H9 (cell line): ENCODE measurements at regions not wholly inside any gene's neighbourhood (a gene's known extent, or its start where the extent isn't known, plus 50 kb on each side); places are given as distances from the start of the nearest gene placed in this dataset.

Experiments used
- DNase-seq: peaks from one replicate; pipeline ENCODE4 v3.0.0-alpha.2; 2017
- H2AFZ ChIP-seq: one replicate; pipeline ENCODE4 v1.6.1; 2013; ENCODE audit warnings: mild to moderate bottlenecking, low read length, control low read depth, moderate library complexity
- H2AK5ac ChIP-seq: 2 replicates; pipeline ENCODE4 v1.6.1; 2013; ENCODE audit warnings: low read length, control low read depth, mixed read lengths; ENCODE audit not compliant: insufficient read length
- H2BK120ac ChIP-seq: one replicate; pipeline ENCODE4 v1.6.1; 2013; ENCODE audit warnings: low read depth, mild to moderate bottlenecking, low read length, control low read depth, inconsistent platforms; ENCODE audit not compliant: poor library complexity, severe bottlenecking
- H2BK12ac ChIP-seq: 2 replicates; pipeline ENCODE4 v1.6.1; 2013; ENCODE audit warnings: low read length, control low read depth, mixed read lengths, low read depth; ENCODE audit not compliant: insufficient read length
- H2BK15ac ChIP-seq: 2 replicates; pipeline ENCODE4 v1.6.1; 2013; ENCODE audit warnings: low read depth, low read length, control low read depth
- H2BK20ac ChIP-seq: one replicate; pipeline ENCODE4 v1.6.1; 2013; ENCODE audit warnings: low read depth, mild to moderate bottlenecking, low read length, control low read depth, inconsistent platforms; ENCODE audit not compliant: poor library complexity, severe bottlenecking
- H2BK5ac ChIP-seq: 2 replicates; pipeline ENCODE4 v1.6.1; 2013; ENCODE audit warnings: low read length, control low read depth, mixed read lengths; ENCODE audit not compliant: insufficient read length
- H3K14ac ChIP-seq: 2 replicates; pipeline ENCODE4 v1.6.1; 2013; ENCODE audit warnings: low read length, control low read depth; ENCODE audit not compliant: insufficient read depth
- H3K18ac ChIP-seq: 2 replicates; pipeline ENCODE4 v1.6.1; 2013; ENCODE audit warnings: low read depth, mild to moderate bottlenecking, mixed read lengths, low read length, control low read depth; ENCODE audit not compliant: insufficient read length
- H3K23ac ChIP-seq: 2 replicates; pipeline ENCODE4 v1.6.1; 2013; ENCODE audit warnings: low read length, control low read depth, mixed read lengths, low read depth; ENCODE audit not compliant: insufficient read length
- H3K23me2 ChIP-seq: 2 replicates; pipeline ENCODE4 v1.6.1; 2013; ENCODE audit warnings: low read depth, mild to moderate bottlenecking, mixed read lengths, low read length, control low read depth; ENCODE audit not compliant: insufficient read length, poor library complexity, severe bottlenecking
- H3K27ac ChIP-seq: 2 replicates; pipeline ENCODE4 v1.5.1; 2013; ENCODE audit warnings: low read length, control low read depth, mixed read lengths, low read depth; ENCODE audit not compliant: insufficient read length
- H3K27me3 ChIP-seq: 2 replicates; pipeline ENCODE4 v1.6.1; 2013; ENCODE audit warnings: low read length, control low read depth, inconsistent platforms; ENCODE audit not compliant: insufficient read depth
- H3K4ac ChIP-seq: 2 replicates; pipeline ENCODE4 v1.6.1; 2013; ENCODE audit warnings: low read depth, mild to moderate bottlenecking, control low read depth, inconsistent platforms, low read length, moderate library complexity
- H3K4me1 ChIP-seq: 2 replicates; pipeline ENCODE4 v1.6.1; 2013; ENCODE audit warnings: low read length, control low read depth, inconsistent platforms; ENCODE audit not compliant: insufficient read depth
- H3K4me2 ChIP-seq: 2 replicates; pipeline ENCODE4 v1.6.1; 2013; ENCODE audit warnings: low read length, control low read depth, mixed read lengths; ENCODE audit not compliant: insufficient read length, insufficient read depth
- H3K56ac ChIP-seq: 2 replicates; pipeline ENCODE4 v1.6.1; 2013; ENCODE audit warnings: low read depth, mild to moderate bottlenecking, mixed read lengths, low read length, control low read depth; ENCODE audit not compliant: insufficient read length
- H3K79me1 ChIP-seq: 2 replicates; pipeline ENCODE4 v1.6.1; 2013; ENCODE audit warnings: low read depth, mild to moderate bottlenecking, moderate library complexity, low read length, control low read depth, inconsistent platforms; ENCODE audit not compliant: insufficient read depth, poor library complexity, severe bottlenecking
- H3K79me2 ChIP-seq: 2 replicates; pipeline ENCODE4 v1.6.1; 2013; ENCODE audit warnings: low read length, control low read depth, inconsistent platforms; ENCODE audit not compliant: insufficient read depth
- H3K9ac ChIP-seq: 2 replicates; pipeline ENCODE4 v1.6.1; 2013; ENCODE audit warnings: low read length, control low read depth, mixed read lengths; ENCODE audit not compliant: insufficient read length; ENCODE audit errors: extremely low read depth
- H3K9me3 ChIP-seq: one replicate; pipeline ENCODE4 v1.6.1; 2013; ENCODE audit warnings: low read depth, low read length, inconsistent platforms; ENCODE audit not compliant: control insufficient read depth
- H3T11ph ChIP-seq: one replicate; pipeline ENCODE4 v1.6.1; 2013; ENCODE audit warnings: mild to moderate bottlenecking, low read length, control low read depth, inconsistent platforms
- H4K20me1 ChIP-seq: one replicate; pipeline ENCODE4 v1.6.1; 2013; ENCODE audit not compliant: control insufficient read depth, insufficient read length, insufficient read depth
- H4K5ac ChIP-seq: 2 replicates; pipeline ENCODE4 v1.6.1; 2013; ENCODE audit warnings: low read depth, mild to moderate bottlenecking, mixed read lengths, low read length, control low read depth; ENCODE audit not compliant: insufficient read length
- H4K8ac ChIP-seq: replicated peaks from 2 replicates; pipeline ENCODE4 v1.6.1; 2013; ENCODE audit warnings: low read length, control low read depth, mixed read lengths, low read depth; ENCODE audit not compliant: insufficient read length
- H4K91ac ChIP-seq: 2 replicates; pipeline ENCODE4 v1.6.1; 2013; ENCODE audit warnings: low read depth, mild to moderate bottlenecking, moderate library complexity, mixed read lengths, low read length, control low read depth; ENCODE audit not compliant: insufficient read length
- H3K27ac Mint-ChIP-seq, 3 experiments: 2 replicates in 2 of 3; 3 replicates in 1 of 3; pipeline ENCODE4 v1.8.0; 2020 to 2021; ENCODE audit warnings: mixed read lengths in 3 of 3, mild to moderate bottlenecking in 1 of 3, moderate library complexity in 1 of 3
- H3K27me3 Mint-ChIP-seq: 2 replicates; pipeline ENCODE4 v1.8.0; 2021; ENCODE audit warnings: low read depth, mild to moderate bottlenecking, moderate library complexity, mixed read lengths
- H3K36me3 Mint-ChIP-seq, 3 experiments: 2 replicates in 2 of 3; 3 replicates in 1 of 3; pipeline ENCODE4 v1.8.0; 2020 to 2021; ENCODE audit warnings: low read depth in 3 of 3, mixed read lengths in 3 of 3; ENCODE audit not compliant: insufficient read depth in 1 of 3
- H3K4me1 Mint-ChIP-seq, 2 experiments: 2 replicates each; pipeline ENCODE4 v1.8.0; 2020; ENCODE audit warnings: mixed read lengths in 2 of 2
- H3K4me3 Mint-ChIP-seq, 2 experiments: 2 replicates in 1 of 2; 3 replicates in 1 of 2; pipeline ENCODE4 v1.8.0; 2020 to 2021; ENCODE audit warnings: mild to moderate bottlenecking in 2 of 2, mixed read lengths in 2 of 2, moderate library complexity in 1 of 2
- H3K9me3 Mint-ChIP-seq, 2 experiments: 2 replicates in 1 of 2; 3 replicates in 1 of 2; pipeline ENCODE4 v1.8.0; 2020; ENCODE audit warnings: mild to moderate bottlenecking in 2 of 2, mixed read lengths in 2 of 2, moderate library complexity in 1 of 2
- WGBS: extraction: QIAGEN DNeasy Blood & Tissue Kit; methylation state at CpG from one replicate; pipeline ENCODE4 v1.1.7; 2013; ENCODE audit warnings: missing lambda C conversion rate, low lambda C conversion rate, mixed read lengths; ENCODE audit not compliant: insufficient read length; ENCODE audit errors: extremely low coverage; 5-methylcytosine and 5-hydroxymethylcytosine counted together
- TF ChIP-seq, protein P1 (sequence below): fragments of 200-600 bp; sonication (generic); conservative IDR thresholded peaks from 3 replicates; pipeline ENCODE4 v1.8.0; 2021; ENCODE audit warnings: antibody characterized with exemption, mild to moderate bottlenecking

DNA sequence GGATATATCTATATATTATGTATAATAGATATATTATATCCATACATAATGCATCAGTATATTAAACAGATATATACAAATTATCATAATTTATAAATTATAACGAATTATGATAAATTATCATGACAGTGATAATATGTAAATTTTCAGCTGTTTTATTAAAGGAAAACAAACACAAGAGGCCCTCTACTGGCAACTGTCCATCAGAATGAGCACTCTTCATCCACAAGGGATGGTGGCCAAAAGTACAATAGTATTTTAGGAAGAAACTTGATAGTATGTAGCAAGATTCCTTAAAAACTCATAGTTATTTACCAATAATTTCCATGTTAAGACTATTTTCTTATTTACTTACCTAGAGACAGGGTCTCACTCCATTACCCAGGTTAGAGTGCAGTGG lies 113.3 kb upstream of the LPAR1 start:
- Histone ChIP-seq H3K27me3 (no peaks in the 10 kb centered on the region), H3K9me3 (no peaks in the 10 kb centered on the region), H2BK15ac (no peak overlapping the region), H3K56ac (no peak overlapping the region), H4K8ac (no peak overlapping the region), H3K27ac (no peak overlapping the region), H4K20me1 (no peaks in the 10 kb centered on the region), H3K9ac (no peak overlapping the region), H2BK120ac (no peak overlapping the region), H2AFZ (no peak overlapping the region), H2AK5ac (no peak overlapping the region), H3K4ac (no peak overlapping the region), H3K18ac (no peak overlapping the region), H3K23me2 (no peaks in the 10 kb centered on the region), H3K4me2 (no peak overlapping the region), H3T11ph (no peak overlapping the region), H3K4me1 (no peaks in the 10 kb centered on the region), H2BK20ac (no peak overlapping the region), H3K79me2 (no peaks in the 10 kb centered on the region), H4K91ac (no peak overlapping the region), H2BK5ac (no peak overlapping the region), H4K5ac (no peak overlapping the region), H3K23ac (no peak overlapping the region), H3K79me1 (no peaks in the 10 kb centered on the region), H3K14ac (no peak overlapping the region), H2BK12ac (no peak overlapping the region)
- H3K9me3 Mint-ChIP-seq, result no peaks in the 10 kb centered on the region
- H3K27me3 Mint-ChIP-seq, result no peaks in the 10 kb centered on the region
- DNase-seq, result no peak
- H3K4me3 Mint-ChIP-seq, result no peak overlapping the region
- WGBS, result no CpG with 5 or more reads among the region's 1 CpG
- no peak overlapping the region for H3K27ac Mint-ChIP-seq
- TF ChIP-seq, protein P1, sequence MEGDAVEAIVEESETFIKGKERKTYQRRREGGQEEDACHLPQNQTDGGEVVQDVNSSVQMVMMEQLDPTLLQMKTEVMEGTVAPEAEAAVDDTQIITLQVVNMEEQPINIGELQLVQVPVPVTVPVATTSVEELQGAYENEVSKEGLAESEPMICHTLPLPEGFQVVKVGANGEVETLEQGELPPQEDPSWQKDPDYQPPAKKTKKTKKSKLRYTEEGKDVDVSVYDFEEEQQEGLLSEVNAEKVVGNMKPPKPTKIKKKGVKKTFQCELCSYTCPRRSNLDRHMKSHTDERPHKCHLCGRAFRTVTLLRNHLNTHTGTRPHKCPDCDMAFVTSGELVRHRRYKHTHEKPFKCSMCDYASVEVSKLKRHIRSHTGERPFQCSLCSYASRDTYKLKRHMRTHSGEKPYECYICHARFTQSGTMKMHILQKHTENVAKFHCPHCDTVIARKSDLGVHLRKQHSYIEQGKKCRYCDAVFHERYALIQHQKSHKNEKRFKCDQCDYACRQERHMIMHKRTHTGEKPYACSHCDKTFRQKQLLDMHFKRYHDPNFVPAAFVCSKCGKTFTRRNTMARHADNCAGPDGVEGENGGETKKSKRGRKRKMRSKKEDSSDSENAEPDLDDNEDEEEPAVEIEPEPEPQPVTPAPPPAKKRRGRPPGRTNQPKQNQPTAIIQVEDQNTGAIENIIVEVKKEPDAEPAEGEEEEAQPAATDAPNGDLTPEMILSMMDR, result peak; percentile 28; the same call in 1 of the 3 replicates
- H3K4me1 Mint-ChIP-seq, result no peaks in the 10 kb centered on the region
- no peaks in the 10 kb centered on the region; a peak in 1 of 7 replicates for H3K36me3 Mint-ChIP-seq
